ENCODE measurements at regions not wholly inside any gene's neighbourhood (a gene's known extent, or its start where the extent isn't known, plus 50 kb on each side); places are given as distances from the start of the nearest gene placed in this dataset.

DNA sequence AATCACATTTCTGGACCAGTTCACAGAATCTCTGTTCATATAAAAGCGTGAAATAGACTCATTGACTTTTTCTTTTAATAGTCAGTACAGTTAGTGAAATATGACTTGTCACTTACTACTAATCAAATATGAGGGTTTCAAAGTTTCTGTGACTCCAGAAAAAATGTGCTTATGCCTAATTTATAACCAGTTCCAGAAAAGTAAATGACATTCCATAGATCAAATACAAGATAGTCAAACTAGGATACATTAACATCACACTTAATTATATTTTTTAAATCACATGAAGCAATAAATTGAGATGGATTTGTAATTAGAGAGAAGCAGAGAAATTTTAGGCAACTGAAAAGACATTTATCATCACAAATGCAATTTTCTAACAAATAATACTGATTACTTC lies 491.4 kb downstream of the KIF20B start:
- in situ Hi-C loops (cut with MboI; ENCODE audit: low pct_unique_long_range_greater_than_20kb, low sequenced_read_pairs, unreplicated experiment) = no loop called here
- no peak for DNase-seq (ENCODE audit: low spot score)
- TF ChIP-seq, protein P1, sequence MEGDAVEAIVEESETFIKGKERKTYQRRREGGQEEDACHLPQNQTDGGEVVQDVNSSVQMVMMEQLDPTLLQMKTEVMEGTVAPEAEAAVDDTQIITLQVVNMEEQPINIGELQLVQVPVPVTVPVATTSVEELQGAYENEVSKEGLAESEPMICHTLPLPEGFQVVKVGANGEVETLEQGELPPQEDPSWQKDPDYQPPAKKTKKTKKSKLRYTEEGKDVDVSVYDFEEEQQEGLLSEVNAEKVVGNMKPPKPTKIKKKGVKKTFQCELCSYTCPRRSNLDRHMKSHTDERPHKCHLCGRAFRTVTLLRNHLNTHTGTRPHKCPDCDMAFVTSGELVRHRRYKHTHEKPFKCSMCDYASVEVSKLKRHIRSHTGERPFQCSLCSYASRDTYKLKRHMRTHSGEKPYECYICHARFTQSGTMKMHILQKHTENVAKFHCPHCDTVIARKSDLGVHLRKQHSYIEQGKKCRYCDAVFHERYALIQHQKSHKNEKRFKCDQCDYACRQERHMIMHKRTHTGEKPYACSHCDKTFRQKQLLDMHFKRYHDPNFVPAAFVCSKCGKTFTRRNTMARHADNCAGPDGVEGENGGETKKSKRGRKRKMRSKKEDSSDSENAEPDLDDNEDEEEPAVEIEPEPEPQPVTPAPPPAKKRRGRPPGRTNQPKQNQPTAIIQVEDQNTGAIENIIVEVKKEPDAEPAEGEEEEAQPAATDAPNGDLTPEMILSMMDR (IDR thresholded peaks at IDR 0.05; ENCODE audit: extremely low read depth, insufficient read depth, missing control alignments) = no peak

DNA sequence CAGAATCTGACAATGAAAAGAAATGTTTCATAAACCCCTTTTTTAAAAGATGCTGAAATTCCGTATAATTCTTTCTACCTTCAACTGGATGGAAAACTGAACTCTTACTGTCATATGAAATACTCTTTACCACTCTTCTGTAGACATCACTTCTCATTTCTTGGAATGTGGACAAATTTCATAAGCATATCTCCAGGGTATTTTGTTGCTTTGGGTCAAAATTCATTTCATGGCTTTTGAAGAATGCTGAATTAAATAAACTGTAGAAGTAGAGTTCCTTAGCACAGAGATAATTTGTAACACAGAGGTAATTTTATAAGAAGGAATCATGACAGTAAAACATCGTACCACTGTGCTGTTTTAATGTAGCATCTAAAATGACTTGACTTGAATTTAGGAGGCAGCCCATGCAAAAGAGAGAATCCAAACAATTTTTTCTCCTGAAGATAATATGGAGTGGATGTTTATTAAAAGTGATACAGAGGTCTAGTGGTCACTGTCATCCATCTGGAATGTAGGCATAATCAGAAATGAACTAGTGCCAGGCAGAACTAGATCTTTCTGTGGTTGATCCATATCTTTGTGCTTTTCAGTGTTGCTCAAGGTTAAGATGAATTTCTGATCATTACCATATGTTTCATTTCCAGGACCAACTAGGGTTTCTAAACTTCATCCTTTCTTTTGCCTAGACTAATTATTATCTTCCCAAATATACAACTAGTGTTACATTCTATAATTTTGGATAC lies 492.0 kb downstream of the KIF20B start:
- TF ChIP-seq, protein P1 (IDR thresholded peaks at IDR 0.05; ENCODE audit: extremely low read depth, insufficient read depth, missing control alignments) = no peak
- DNase-seq (ENCODE audit: low spot score) = no peak
- in situ Hi-C loops (cut with MboI; ENCODE audit: low pct_unique_long_range_greater_than_20kb, low sequenced_read_pairs, unreplicated experiment) = no loop called here

DNA sequence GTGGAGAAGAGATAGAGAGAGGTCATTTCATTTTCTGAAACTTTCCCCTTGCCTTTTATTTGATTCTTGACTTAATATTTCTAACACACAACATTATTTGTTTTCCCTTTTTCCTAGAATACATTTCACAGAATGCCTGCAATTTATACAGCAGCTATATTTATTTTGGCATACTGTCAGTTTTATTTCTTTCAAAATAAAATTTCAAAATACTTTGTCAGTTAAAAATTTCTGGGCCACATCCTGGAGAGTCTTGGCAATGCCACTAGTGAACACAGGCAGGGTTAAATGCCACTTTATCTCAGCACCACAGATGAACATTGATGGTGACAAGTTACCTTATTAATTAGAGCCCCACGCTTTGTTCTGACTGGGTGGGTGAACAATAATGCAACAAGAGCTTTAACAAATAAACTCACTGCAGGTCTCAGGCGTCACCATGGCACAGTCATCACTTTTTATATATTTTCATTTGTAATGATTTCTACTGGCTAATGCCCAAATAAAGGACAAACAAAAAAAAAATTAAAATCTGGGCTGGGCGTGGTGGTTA lies 494.0 kb downstream of the KIF20B start:
- in situ Hi-C loops (cut with MboI; ENCODE audit: low pct_unique_long_range_greater_than_20kb, low sequenced_read_pairs, unreplicated experiment) = no loop called here
- TF ChIP-seq, protein P1 (IDR thresholded peaks at IDR 0.05; ENCODE audit: extremely low read depth, insufficient read depth, missing control alignments) = no peak
- no peak for DNase-seq (ENCODE audit: low spot score)

DNA sequence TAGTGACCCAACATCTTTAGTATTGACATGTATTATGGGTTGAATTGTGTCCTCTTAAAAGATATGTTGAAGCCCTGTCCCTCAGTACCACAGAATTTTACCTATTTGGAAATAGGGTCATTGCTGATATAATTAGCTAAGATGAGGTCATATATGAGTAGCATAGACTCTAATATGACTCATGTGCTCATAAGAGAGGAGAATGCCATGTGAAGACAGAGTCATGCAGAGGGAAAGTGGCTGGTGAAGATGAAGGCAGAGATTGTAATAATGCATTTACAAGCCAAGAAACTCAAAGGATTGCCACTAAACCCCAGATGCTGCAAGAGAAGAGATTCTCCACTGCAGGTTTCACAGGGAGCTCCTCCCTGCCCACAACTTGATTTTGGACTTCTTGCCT lies 496.4 kb downstream of the KIF20B start:
- no peak for DNase-seq (ENCODE audit: low spot score)
- in situ Hi-C loops (cut with MboI; ENCODE audit: low pct_unique_long_range_greater_than_20kb, low sequenced_read_pairs, unreplicated experiment) = no loop called here
- TF ChIP-seq, protein P1 (IDR thresholded peaks at IDR 0.05; ENCODE audit: extremely low read depth, insufficient read depth, missing control alignments) = no peak

DNA sequence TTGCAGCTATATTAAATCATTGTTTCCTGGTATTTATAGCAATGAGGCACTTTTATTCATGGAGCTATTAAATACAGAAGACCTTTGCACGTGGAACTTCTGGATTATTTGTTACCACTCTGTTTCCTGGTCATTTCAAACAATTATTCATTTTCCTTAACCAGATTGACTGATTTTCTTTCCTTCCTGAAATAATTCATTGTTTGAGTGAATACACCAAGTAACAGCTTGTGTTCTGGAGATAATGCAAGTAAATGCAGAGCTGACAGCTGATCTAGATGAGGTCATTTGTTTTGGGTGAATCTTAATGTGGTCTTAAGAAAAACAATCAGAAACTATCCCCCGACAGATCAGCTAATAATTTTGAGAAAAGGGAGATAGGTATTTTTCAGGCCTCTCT lies 497.7 kb downstream of the KIF20B start:
- TF ChIP-seq, protein P1 (IDR thresholded peaks at IDR 0.05; ENCODE audit: extremely low read depth, insufficient read depth, missing control alignments) = no peak

DNA sequence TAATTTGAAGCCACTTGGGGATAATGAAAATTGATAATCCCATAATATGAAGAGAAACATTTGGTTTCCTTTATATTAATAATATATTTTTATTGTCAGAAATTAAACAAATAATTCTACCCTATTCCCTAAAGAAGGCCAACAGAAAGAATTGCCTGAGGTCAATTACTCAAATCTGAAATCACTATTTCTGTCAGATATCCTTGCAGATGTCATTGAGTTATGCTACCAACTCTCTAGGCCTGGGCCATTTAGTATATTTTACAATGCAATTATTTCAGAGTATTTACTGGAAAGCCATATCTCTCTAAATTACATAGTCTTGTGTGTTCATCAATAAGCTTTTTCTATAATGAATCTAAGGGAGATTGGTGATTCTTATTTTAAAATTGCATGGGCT lies 498.1 kb downstream of the KIF20B start:
- TF ChIP-seq, protein P1 (IDR thresholded peaks at IDR 0.05; ENCODE audit: extremely low read depth, insufficient read depth, missing control alignments) = no peak
- DNase-seq (ENCODE audit: low spot score) = no peak
- in situ Hi-C loops (cut with MboI; ENCODE audit: low pct_unique_long_range_greater_than_20kb, low sequenced_read_pairs, unreplicated experiment) = no loop called here

More for the DNA sequence above, 497.7 kb downstream of the KIF20B start:
- no peak for DNase-seq (ENCODE audit: low spot score)
- in situ Hi-C loops (cut with MboI; ENCODE audit: low pct_unique_long_range_greater_than_20kb, low sequenced_read_pairs, unreplicated experiment) = no loop called here
